GM12873 (cell line): ENCODE measurements at regions not wholly inside any gene's neighbourhood (a gene's known extent, or its start where the extent isn't known, plus 50 kb on each side); places are given as distances from the start of the nearest gene placed in this dataset.
A peak's percentile ranks its signal among the peaks of the same experiment; 100 is the strongest.

Experiments
- TF ChIP-seq, protein P1 (sequence below): IDR thresholded peaks from 2 replicates; pipeline ENCODE4 v1.5.1; 2012; ENCODE audit warnings: low read depth, mild to moderate bottlenecking, moderate library complexity, low read length, control low read depth; ENCODE audit not compliant: insufficient read depth; ENCODE audit errors: missing control alignments

DNA sequence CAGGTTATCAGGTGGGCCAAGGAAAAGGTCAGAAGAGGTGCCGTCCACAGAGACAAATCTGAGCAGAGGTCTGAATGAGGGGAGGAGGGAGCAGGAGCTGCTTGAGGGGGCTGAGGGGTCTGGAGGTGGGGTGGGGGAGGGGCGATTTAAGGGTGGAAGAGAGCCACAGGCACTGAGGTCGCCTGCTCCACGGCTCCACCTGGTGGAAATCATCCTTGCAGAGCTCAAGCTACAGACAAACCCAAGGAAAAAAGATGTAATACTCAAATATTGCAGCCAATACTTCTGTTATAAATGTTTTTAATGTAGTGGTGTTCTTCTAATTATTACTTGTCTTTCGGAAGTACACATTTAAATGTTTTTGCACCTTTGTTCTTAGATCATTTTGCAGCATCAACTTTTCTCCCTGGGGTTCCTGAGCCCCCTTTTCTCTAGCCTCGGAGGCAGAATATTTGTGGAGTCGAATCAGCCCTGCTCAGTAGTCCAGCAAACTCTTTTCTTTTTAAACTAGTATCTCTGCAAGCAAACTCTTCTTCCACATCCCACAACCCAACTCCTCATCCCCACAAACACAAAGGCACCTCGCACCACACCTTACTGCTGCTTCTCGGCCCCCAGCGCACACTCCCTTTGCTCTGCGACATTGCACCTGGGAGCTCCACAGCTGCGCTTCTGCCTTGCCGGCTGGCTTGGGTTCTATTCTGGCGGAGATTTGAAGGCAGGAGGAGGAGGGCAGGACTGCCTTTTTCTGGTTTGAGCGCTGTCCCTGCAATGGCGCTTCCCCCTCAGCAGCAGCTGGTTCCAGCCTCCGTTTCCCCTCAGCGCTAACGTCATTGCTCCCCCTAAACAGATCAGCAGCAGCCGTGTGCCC, 51.0 kb upstream of the TFAP2A start:
- TF ChIP-seq, protein P1, sequence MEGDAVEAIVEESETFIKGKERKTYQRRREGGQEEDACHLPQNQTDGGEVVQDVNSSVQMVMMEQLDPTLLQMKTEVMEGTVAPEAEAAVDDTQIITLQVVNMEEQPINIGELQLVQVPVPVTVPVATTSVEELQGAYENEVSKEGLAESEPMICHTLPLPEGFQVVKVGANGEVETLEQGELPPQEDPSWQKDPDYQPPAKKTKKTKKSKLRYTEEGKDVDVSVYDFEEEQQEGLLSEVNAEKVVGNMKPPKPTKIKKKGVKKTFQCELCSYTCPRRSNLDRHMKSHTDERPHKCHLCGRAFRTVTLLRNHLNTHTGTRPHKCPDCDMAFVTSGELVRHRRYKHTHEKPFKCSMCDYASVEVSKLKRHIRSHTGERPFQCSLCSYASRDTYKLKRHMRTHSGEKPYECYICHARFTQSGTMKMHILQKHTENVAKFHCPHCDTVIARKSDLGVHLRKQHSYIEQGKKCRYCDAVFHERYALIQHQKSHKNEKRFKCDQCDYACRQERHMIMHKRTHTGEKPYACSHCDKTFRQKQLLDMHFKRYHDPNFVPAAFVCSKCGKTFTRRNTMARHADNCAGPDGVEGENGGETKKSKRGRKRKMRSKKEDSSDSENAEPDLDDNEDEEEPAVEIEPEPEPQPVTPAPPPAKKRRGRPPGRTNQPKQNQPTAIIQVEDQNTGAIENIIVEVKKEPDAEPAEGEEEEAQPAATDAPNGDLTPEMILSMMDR: peak; percentile 63
